NCI-H510A (cell line): ENCODE measurements at regions not wholly inside any gene's neighbourhood (a gene's known extent, or its start where the extent isn't known, plus 50 kb on each side); places are given as distances from the start of the nearest gene placed in this dataset.
"Not testable (repeated sequence)": the region's sequence is repeated elsewhere in the genome, so short reads cannot be mapped to it uniquely, and the experiment has no call there.

ENCODE experiments used
- DNase-seq: peaks from one replicate; lab custom pipeline; 2025; lab: John Stamatoyannopoulos, UW

- DNase-seq = no peak
These were observed 229.4 kb upstream of the GOT2 start for GRCh38 chr16:58963479-58963878.

GRCh38 chr16:58962811-58963210 lies 228.7 kb upstream of the GOT2 start:
- DNase-seq = no peak

- no peak for DNase-seq
These were observed 226.4 kb upstream of the GOT2 start for GRCh38 chr16:58960484-58960883.

GRCh38 chr16:58960034-58960433 lies 225.9 kb upstream of the GOT2 start:
- no peak for DNase-seq

- no peak for DNase-seq
These were observed 224.6 kb upstream of the GOT2 start for GRCh38 chr16:58958749-58959148.

- DNase-seq = no peak
These were observed 214.1 kb upstream of the GOT2 start for GRCh38 chr16:58948244-58948643.

GRCh38 chr16:58940609-58941008 lies 206.5 kb upstream of the GOT2 start:
- DNase-seq = no peak

GRCh38 chr16:58938811-58939210 lies 204.7 kb upstream of the GOT2 start:
- no peak for DNase-seq

- no peak for DNase-seq
These were observed 203.5 kb upstream of the GOT2 start for GRCh38 chr16:58937661-58938060.

- no peak for DNase-seq
These were observed 199.1 kb upstream of the GOT2 start for GRCh38 chr16:58933186-58933585.

- no peak for DNase-seq
These were observed 197.3 kb upstream of the GOT2 start for GRCh38 chr16:58931436-58931835.

- DNase-seq = no peak
These were observed 189.0 kb upstream of the GOT2 start for GRCh38 chr16:58923094-58923493.

- DNase-seq = no peak
These were observed 179.3 kb upstream of the GOT2 start for GRCh38 chr16:58913456-58913855.

- DNase-seq = no peak
These were observed 178.5 kb upstream of the GOT2 start for GRCh38 chr16:58912571-58912970.

- DNase-seq = no peak
These were observed 173.0 kb upstream of the GOT2 start for GRCh38 chr16:58906981-58907715.

GRCh38 chr16:58904291-58904690 lies 170.2 kb upstream of the GOT2 start:
- no peak for DNase-seq

- no peak for DNase-seq
These were observed 155.4 kb upstream of the GOT2 start for GRCh38 chr16:58889516-58889915.

GRCh38 chr16:58885528-58886170 lies 151.5 kb upstream of the GOT2 start:
- DNase-seq = no peak

- no peak for DNase-seq
These were observed 150.0 kb upstream of the GOT2 start for GRCh38 chr16:58884141-58884540.

- DNase-seq = no peak
These were observed 149.0 kb upstream of the GOT2 start for GRCh38 chr16:58883131-58883530.

- no peak for DNase-seq
These were observed 148.2 kb upstream of the GOT2 start for GRCh38 chr16:58882292-58882691.

- DNase-seq = not testable (repeated sequence)
These were observed 144.5 kb upstream of the GOT2 start for GRCh38 chr16:58878641-58879040.

GRCh38 chr16:58866935-58867334 lies 132.8 kb upstream of the GOT2 start:
- DNase-seq = no peak

- no peak for DNase-seq
These were observed 129.6 kb upstream of the GOT2 start for GRCh38 chr16:58863761-58864160.
